ENCODE measurements at regions not wholly inside any gene's neighbourhood (a gene's known extent, or its start where the extent isn't known, plus 50 kb on each side); places are given as distances from the start of the nearest gene placed in this dataset.

DNA sequence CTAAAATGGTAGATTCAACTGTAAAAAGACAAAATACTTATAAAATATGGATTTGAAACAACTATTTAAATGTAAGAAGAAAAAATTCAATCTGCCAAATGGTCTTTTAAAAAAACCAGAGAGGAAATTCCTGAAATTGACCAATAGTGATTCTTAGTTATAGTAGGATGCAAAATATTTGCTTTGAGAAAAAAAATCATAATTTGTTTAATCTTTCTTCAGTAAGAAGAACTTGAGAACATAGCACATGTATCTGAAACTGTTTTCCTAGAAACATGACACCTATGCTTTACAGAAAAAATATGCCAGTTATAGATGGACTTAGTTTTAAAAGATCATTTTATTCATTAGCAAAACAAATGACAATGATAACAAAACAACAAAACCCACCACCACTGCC is 186.9 kb upstream of the CD180 start:
- Histone ChIP-seq H3K27me3 (ENCODE audit: low read length) (no peaks in the 10 kb centered on the region), H3K4me3 (ENCODE audit: insufficient read depth, low read length, poor library complexity, severe bottlenecking) (no peak overlapping the region), H3K36me3 (ENCODE audit: low read length) (no peaks in the 10 kb centered on the region), H3K9me2 (replicated peaks; ENCODE audit: insufficient read depth, low read length) (no peaks in the 10 kb centered on the region), H3F3A (ENCODE audit: insufficient read depth) (no peaks in the 10 kb centered on the region), H2AFZ (ENCODE audit: low read depth, low read length, severe bottlenecking) (no peak overlapping the region), H3K27ac (ENCODE audit: low read depth, low read length) (no peak overlapping the region), H4K20me1 (ENCODE audit: low read depth, low read length) (no peaks in the 10 kb centered on the region), H3K9ac (ENCODE audit: low read length) (no peak overlapping the region), H3K79me2 (ENCODE audit: insufficient read depth, low read length) (no peaks in the 10 kb centered on the region), H3K9me3 (ENCODE audit: insufficient read depth, low read length) (no peaks in the 10 kb centered on the region), H3K4me2 (ENCODE audit: low read depth, low read length, poor library complexity, severe bottlenecking) (no peak overlapping the region)
- TF ChIP-seq CTCF (IDR thresholded peaks at IDR 0.05; ENCODE audit: insufficient read depth, low read length, poor library complexity, severe bottlenecking) (no peak), EZH2phosphoT487 (conservative IDR thresholded peaks at IDR 0.05; ENCODE audit: low read length) (no peak)

DNA sequence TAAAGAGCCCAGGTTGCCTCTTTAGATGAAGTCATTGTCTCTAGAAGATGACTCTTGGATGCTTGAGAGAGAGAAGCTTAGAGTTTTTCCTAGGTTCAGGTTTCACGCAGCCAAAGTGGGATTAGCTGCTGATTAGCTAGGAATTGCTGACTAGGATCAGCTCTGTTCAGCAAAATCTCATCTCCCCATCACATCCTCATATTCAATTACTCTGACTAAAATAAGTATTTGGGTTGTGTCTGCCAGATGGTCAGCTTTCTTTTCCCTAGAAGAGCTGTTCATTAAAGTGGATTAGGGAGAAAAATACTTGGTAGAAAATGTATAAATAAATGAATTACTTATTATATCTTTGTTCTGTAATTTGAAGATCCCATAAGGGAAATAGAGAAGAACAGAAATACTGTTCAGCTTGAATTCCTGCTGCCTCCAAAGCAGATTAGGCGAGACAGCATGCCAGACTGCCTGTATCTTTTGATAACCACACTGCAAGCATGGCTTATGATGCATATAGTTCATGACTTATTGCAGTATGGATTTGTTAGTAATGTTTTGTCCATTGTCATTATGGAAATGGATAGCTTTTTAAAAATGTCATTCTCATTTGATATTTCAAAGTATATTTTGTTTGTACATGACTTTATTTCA is 184.8 kb upstream of the CD180 start:
- H3K4me3 ChIP-seq (ENCODE audit: insufficient read depth, low read length, poor library complexity, severe bottlenecking): no peak overlapping the region
- H3K4me2 ChIP-seq (ENCODE audit: low read depth, low read length, poor library complexity, severe bottlenecking): no peak overlapping the region
- no peaks in the 10 kb centered on the region for H4K20me1 ChIP-seq (ENCODE audit: low read depth, low read length)
- H3K36me3 ChIP-seq (ENCODE audit: low read length): no peaks in the 10 kb centered on the region
- H3K9me3 ChIP-seq (ENCODE audit: insufficient read depth, low read length): no peaks in the 10 kb centered on the region
- H3K79me2 ChIP-seq (ENCODE audit: insufficient read depth, low read length): no peaks in the 10 kb centered on the region
- no peaks in the 10 kb centered on the region for H3K27me3 ChIP-seq (ENCODE audit: low read length)
- no peak for TF ChIP-seq CTCF (IDR thresholded peaks at IDR 0.05; ENCODE audit: insufficient read depth, low read length, poor library complexity, severe bottlenecking)
- no peak for TF ChIP-seq EZH2phosphoT487 (conservative IDR thresholded peaks at IDR 0.05; ENCODE audit: low read length)
- no peak overlapping the region for H3K27ac ChIP-seq (ENCODE audit: low read depth, low read length)
- H2AFZ ChIP-seq (ENCODE audit: low read depth, low read length, severe bottlenecking): no peak overlapping the region
- H3K9ac ChIP-seq (ENCODE audit: low read length): no peak overlapping the region
- no peaks in the 10 kb centered on the region for H3K9me2 ChIP-seq (replicated peaks; ENCODE audit: insufficient read depth, low read length)
- no peaks in the 10 kb centered on the region for H3F3A ChIP-seq (ENCODE audit: insufficient read depth)

- Histone ChIP-seq H3K36me3 (ENCODE audit: low read length) (no peaks in the 10 kb centered on the region), H3K4me3 (ENCODE audit: insufficient read depth, low read length, poor library complexity, severe bottlenecking) (no peak overlapping the region), H3F3A (ENCODE audit: insufficient read depth) (no peaks in the 10 kb centered on the region), H2AFZ (ENCODE audit: low read depth, low read length, severe bottlenecking) (no peak overlapping the region), H3K4me2 (ENCODE audit: low read depth, low read length, poor library complexity, severe bottlenecking) (no peak overlapping the region), H3K27ac (ENCODE audit: low read depth, low read length) (no peak overlapping the region), H3K9ac (ENCODE audit: low read length) (no peak overlapping the region), H3K27me3 (ENCODE audit: low read length) (no peaks in the 10 kb centered on the region), H3K9me2 (replicated peaks; ENCODE audit: insufficient read depth, low read length) (no peaks in the 10 kb centered on the region), H4K20me1 (ENCODE audit: low read depth, low read length) (no peaks in the 10 kb centered on the region), H3K9me3 (ENCODE audit: insufficient read depth, low read length) (no peaks in the 10 kb centered on the region), H3K79me2 (ENCODE audit: insufficient read depth, low read length) (no peaks in the 10 kb centered on the region)
- no peak for TF ChIP-seq EZH2phosphoT487 (conservative IDR thresholded peaks at IDR 0.05; ENCODE audit: low read length)
- TF ChIP-seq CTCF (IDR thresholded peaks at IDR 0.05; ENCODE audit: insufficient read depth, low read length, poor library complexity, severe bottlenecking): no peak
Measured at GRCh38 chr5:67380431-67380830, 183.8 kb upstream of the CD180 start.
